Liver (tissue), 7 donors: ENCODE measurements at regions not wholly inside any gene's neighbourhood (a gene's known extent, or its start where the extent isn't known, plus 50 kb on each side); places are given as distances from the start of the nearest gene placed in this dataset.

Experiments
- DNase-seq: peaks from one replicate; pipeline ENCODE4 v3.0.0-alpha.2; 2017; ENCODE audit warnings: low spot score
- H3K27ac ChIP-seq, 2 donors: one replicate each; pipeline ENCODE4 v1.7.0; 2013; ENCODE audit warnings: inconsistent platforms in 2 of 2, low read length in 2 of 2, control low read depth in 1 of 2, low read depth in 1 of 2, mild to moderate bottlenecking in 1 of 2
- H3K27me3 ChIP-seq, 4 donors: one replicate each; pipeline versions ENCODE4 v1.6.1 to v1.7.0; 2013; ENCODE audit warnings: low read length in 3 of 4, inconsistent platforms in 1 of 4, mild to moderate bottlenecking in 1 of 4, moderate library complexity in 1 of 4; ENCODE audit not compliant: control insufficient read depth in 4 of 4, insufficient read depth in 4 of 4
- H3K36me3 ChIP-seq, 4 donors: one replicate each; pipeline versions ENCODE4 v1.6.1 to v1.7.0; 2013; ENCODE audit warnings: low read length in 3 of 4, mild to moderate bottlenecking in 3 of 4, low read depth in 1 of 4, moderate library complexity in 1 of 4; ENCODE audit not compliant: control insufficient read depth in 4 of 4, insufficient read depth in 3 of 4
- H3K4me1 ChIP-seq, 4 donors: one replicate each; pipeline versions ENCODE4 v1.6.1 to v1.7.0; 2013; ENCODE audit warnings: low read length in 3 of 4, mild to moderate bottlenecking in 3 of 4, moderate library complexity in 1 of 4; ENCODE audit not compliant: control insufficient read depth in 4 of 4, insufficient read depth in 4 of 4
- H3K4me3 ChIP-seq, 3 donors: one replicate each; pipeline versions ENCODE4 v1.6.1 to v1.7.0; 2013; ENCODE audit warnings: low read length in 3 of 3, control low read depth in 1 of 3, low read depth in 1 of 3, mild to moderate bottlenecking in 1 of 3
- H3K9ac ChIP-seq, 2 donors: one replicate each; pipeline ENCODE4 v1.7.0; 2013; ENCODE audit warnings: low read length in 2 of 2, mild to moderate bottlenecking in 2 of 2, moderate library complexity in 2 of 2, control low read depth in 1 of 2, low read depth in 1 of 2
- H3K9me3 ChIP-seq, 4 donors: one replicate each; pipeline versions ENCODE4 v1.6.1 to v1.7.0; 2013; ENCODE audit warnings: low read length in 3 of 4; ENCODE audit not compliant: control insufficient read depth in 4 of 4
- EGR1 ChIP-seq, 2 donors: IDR thresholded peaks; 2 replicates each; pipeline ENCODE4 v1.6.1; 2016 to 2018; ENCODE audit warnings: antibody characterized with exemption in 2 of 2, low read depth in 2 of 2
- FOXA1 ChIP-seq: IDR thresholded peaks from 2 replicates; pipeline ENCODE4 v1.6.1; 2016; ENCODE audit warnings: antibody characterized with exemption
- GABPA ChIP-seq, 2 donors: IDR thresholded peaks in 1 of 2; conservative IDR thresholded peaks in 1 of 2; 2 replicates each; pipeline ENCODE4 v1.6.1; 2016; ENCODE audit warnings: antibody characterized with exemption in 2 of 2, mild to moderate bottlenecking in 1 of 2, moderate library complexity in 1 of 2
- JUND ChIP-seq, 2 donors: IDR thresholded peaks; 2 replicates each; pipeline ENCODE4 v1.6.1; 2016; ENCODE audit warnings: antibody characterized with exemption in 2 of 2
- MAX ChIP-seq: IDR thresholded peaks from 2 replicates; pipeline ENCODE4 v1.6.1; 2016; ENCODE audit warnings: antibody characterized with exemption
- RXRA ChIP-seq, 2 donors: IDR thresholded peaks; 2 replicates each; pipeline ENCODE4 v1.6.1; 2017 to 2018; ENCODE audit warnings: antibody characterized with exemption in 2 of 2, mild to moderate bottlenecking in 1 of 2
- SP1 ChIP-seq: IDR thresholded peaks from 2 replicates; pipeline ENCODE4 v1.6.1; 2018; ENCODE audit warnings: antibody characterized with exemption, mild to moderate bottlenecking
- TAF1 ChIP-seq: conservative IDR thresholded peaks from 2 replicates; pipeline ENCODE4 v1.6.1; 2016; ENCODE audit warnings: antibody characterized with exemption, mild to moderate bottlenecking
- YY1 ChIP-seq: IDR thresholded peaks from 2 replicates; pipeline ENCODE4 v1.6.1; 2016; ENCODE audit warnings: antibody characterized with exemption, mild to moderate bottlenecking
- WGBS: extraction: QIAGEN DNeasy Blood & Tissue Kit; methylation state at CpG from one replicate; pipeline ENCODE4 v1.1.7; 2013; 5-methylcytosine and 5-hydroxymethylcytosine counted together
- TF ChIP-seq, protein P1 (sequence below): IDR thresholded peaks from 2 replicates; pipeline ENCODE4 v1.6.1; 2016; ENCODE audit warnings: antibody characterized with exemption
- TF ChIP-seq, protein P2 (sequence below): IDR thresholded peaks from 2 replicates; pipeline ENCODE4 v1.6.1; 2016; ENCODE audit warnings: antibody characterized with exemption
- donor health status: healthy.
- donor health status: healthy.
- donor health status: healthy.
- donor health status: healthy.

DNA sequence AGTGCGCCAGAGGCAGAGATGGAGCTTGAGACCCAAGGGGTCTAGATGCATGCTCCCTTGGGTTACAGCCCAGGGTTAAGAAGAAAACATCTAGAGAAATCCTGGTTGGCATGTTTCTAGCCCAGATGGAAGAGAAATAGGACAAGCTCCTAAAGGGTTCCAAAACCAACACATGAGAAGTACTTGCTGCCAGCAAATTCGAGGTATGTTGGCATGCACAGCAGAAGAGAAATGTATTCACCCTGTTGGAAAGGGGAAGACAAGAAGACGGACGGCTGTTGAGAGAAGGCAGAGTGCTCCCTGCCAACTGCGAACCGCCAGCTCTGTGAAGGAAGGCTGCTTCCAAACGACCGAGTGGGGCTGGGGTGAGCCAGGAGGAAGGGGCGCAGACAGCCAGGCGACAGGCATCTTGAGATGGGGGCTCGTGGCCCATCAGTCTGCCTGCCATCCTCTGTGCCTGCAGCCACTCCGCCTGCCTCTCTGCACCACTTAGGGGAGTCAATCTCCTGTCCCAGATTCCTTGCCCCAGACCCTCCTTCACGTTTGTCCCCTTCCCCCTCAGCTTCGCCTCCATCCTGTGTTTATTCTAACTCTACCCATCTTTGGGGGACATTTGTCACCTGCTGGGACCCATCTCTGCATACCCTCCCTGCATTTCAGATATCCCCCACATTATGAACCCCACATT, 249.2 kb downstream of the CDC5L start (continued):
- TF ChIP-seq, protein P1, sequence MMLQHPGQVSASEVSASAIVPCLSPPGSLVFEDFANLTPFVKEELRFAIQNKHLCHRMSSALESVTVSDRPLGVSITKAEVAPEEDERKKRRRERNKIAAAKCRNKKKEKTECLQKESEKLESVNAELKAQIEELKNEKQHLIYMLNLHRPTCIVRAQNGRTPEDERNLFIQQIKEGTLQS, result no peak
- no peak for TF ChIP-seq MAX
- no peak for TF ChIP-seq JUND (IDR thresholded peaks at IDR 0.05)

DNA sequence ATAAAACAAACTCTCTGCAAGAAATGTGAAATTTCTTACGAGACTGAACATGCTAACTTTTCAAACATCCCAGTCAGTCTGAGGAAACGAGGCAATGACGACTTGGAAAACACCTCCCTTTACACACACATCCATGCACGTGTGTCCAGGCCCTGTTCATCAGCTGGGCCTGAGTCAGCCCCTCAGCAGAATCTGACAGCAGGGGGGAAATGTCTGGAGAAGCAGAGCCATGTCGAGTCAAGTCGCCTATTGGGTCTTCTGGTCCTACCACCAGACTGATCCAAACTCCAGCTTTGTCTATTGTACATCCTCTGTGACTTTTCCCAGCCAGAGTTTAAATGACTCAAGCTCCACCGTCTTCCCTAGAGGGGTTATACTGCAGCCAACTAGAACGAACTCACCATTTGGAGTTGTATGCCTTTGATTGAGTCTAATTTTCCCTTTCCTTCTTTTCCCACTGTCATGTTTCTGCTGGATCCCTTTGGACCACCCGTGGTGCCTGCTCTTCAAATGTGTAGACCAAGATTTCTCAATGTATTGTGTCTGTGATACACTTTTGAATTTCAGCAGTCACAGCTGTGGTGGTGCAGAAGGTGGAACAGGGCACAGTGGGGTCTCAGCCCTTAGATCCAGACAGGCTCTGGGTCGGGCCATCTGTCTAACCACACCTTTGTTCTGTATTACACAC, 254.0 kb downstream of the CDC5L start:
- H3K4me3 ChIP-seq, result no peak overlapping the region
- H3K9me3 ChIP-seq, result no peaks in the 10 kb centered on the region
- no peak for TF ChIP-seq MAX
- no peak for TF ChIP-seq RXRA (IDR thresholded peaks at IDR 0.05)
- no peak for TF ChIP-seq JUND (IDR thresholded peaks at IDR 0.05)
- H3K9ac ChIP-seq, result no peak overlapping the region
- no peaks in the 10 kb centered on the region for H3K4me1 ChIP-seq
- no peaks in the 10 kb centered on the region for H3K36me3 ChIP-seq
- H3K27me3 ChIP-seq, result no peaks in the 10 kb centered on the region
- no peak overlapping the region for H3K27ac ChIP-seq
- DNase-seq, result no peak
- WGBS, result 84% methylated on average over 10 of the region's 10 CpGs

DNA sequence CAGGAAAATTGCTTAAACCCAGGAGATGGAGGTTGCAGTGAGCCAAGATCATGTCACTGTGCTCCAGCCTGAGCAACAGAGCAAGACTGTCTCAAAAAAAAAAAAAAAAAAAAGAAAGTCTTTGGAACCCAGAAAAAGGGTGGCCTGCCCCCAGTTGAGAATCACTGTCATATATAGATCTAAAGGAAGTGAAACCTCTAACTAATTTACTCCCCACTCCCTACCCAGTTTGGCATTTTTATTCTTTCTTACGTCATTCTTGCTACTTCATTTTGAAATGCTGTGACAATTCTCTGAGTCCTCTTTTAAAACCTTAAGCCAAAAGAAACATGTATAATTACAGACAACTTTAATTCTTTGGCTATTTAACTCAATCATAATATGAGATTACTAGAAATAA, 254.8 kb downstream of the CDC5L start:
- no peak for DNase-seq
- 85% methylated on average over 1 of the region's 1 CpG for WGBS
- H3K4me1 ChIP-seq, result no peaks in the 10 kb centered on the region
- no peak overlapping the region for H3K27ac ChIP-seq
- no peak overlapping the region for H3K4me3 ChIP-seq
- H3K9ac ChIP-seq, result no peak overlapping the region
- no peak for TF ChIP-seq EGR1 (IDR thresholded peaks at IDR 0.05; ENCODE audit: low read depth in 2 of 2)
- no peaks in the 10 kb centered on the region for H3K27me3 ChIP-seq
- H3K36me3 ChIP-seq, result no peaks in the 10 kb centered on the region
- H3K9me3 ChIP-seq, result no peaks in the 10 kb centered on the region

DNA sequence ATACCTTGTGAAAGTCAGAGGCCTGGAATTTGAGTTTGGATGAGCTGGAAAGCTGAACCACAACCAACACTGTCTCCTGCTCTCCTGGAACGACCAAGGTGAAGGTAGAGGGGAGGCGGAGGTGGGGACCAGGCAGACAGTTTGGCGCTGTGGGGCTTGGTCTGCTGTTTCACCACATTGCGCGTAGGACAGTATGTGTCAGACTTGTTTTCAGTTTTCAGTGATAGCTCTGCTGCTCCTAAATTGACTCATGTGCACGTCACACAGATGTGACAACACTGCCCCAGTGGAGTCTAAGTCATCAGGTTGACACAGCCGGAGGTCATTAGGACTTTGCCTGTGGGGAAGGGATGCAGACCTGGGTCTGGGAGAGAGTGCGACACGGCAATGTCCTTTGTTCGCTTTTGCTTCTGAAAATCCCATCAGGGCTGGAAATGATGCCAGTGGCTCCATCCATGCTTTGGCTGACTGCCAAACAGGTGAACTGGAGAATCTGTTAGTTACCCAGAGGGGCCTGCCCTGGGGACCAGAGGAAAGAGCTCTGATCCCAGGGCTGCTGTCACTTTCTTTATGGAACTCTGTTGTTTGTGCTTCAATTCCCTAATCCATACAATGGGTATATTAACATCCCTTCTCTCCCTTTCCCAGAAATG, 255.5 kb downstream of the CDC5L start:
- no peak for DNase-seq
- H3K4me3 ChIP-seq, result no peak overlapping the region
- no peaks in the 10 kb centered on the region for H3K4me1 ChIP-seq
- TF ChIP-seq YY1, result no peak
- no peak for TF ChIP-seq EGR1 (IDR thresholded peaks at IDR 0.05; ENCODE audit: low read depth in 2 of 2)
- TF ChIP-seq SP1, result no peak
- no peak for TF ChIP-seq MAX
- TF ChIP-seq JUND (IDR thresholded peaks at IDR 0.05), result no peak
- no peak for TF ChIP-seq GABPA (IDR thresholded peaks at IDR 0.05 in 1 of 2, conservative IDR thresholded peaks at IDR 0.05 in 1 of 2)
- TF ChIP-seq, protein P2, sequence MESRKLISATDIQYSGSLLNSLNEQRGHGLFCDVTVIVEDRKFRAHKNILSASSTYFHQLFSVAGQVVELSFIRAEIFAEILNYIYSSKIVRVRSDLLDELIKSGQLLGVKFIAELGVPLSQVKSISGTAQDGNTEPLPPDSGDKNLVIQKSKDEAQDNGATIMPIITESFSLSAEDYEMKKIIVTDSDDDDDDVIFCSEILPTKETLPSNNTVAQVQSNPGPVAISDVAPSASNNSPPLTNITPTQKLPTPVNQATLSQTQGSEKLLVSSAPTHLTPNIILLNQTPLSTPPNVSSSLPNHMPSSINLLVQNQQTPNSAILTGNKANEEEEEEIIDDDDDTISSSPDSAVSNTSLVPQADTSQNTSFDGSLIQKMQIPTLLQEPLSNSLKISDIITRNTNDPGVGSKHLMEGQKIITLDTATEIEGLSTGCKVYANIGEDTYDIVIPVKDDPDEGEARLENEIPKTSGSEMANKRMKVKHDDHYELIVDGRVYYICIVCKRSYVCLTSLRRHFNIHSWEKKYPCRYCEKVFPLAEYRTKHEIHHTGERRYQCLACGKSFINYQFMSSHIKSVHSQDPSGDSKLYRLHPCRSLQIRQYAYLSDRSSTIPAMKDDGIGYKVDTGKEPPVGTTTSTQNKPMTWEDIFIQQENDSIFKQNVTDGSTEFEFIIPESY, result no peak
- no peak for TF ChIP-seq FOXA1
- TF ChIP-seq, protein P1, result no peak
- TF ChIP-seq TAF1, result no peak
- no peaks in the 10 kb centered on the region for H3K27me3 ChIP-seq
- no peaks in the 10 kb centered on the region for H3K9me3 ChIP-seq
- no peak overlapping the region for H3K9ac ChIP-seq
- no peak overlapping the region for H3K27ac ChIP-seq
- no peaks in the 10 kb centered on the region for H3K36me3 ChIP-seq
- WGBS, result 86% methylated on average over 10 of the region's 10 CpGs
